CD14-positive monocyte (primary cell): ENCODE measurements at regions not wholly inside any gene's neighbourhood (a gene's known extent, or its start where the extent isn't known, plus 50 kb on each side); places are given as distances from the start of the nearest gene placed in this dataset.

Source experiments
- DNase-seq, 3 donors: peaks; one replicate each; pipeline ENCODE4 v3.0.0-alpha.2; 2011 to 2022
- H2AFZ ChIP-seq: 2 replicates; pipeline ENCODE4 v1.6.0; 2012; ENCODE audit warnings: mild to moderate bottlenecking, low read depth, low read length, inconsistent platforms; ENCODE audit not compliant: insufficient read depth, poor library complexity, severe bottlenecking
- H3K27ac ChIP-seq, 2 donors: 1 replicate in 1 of 2; 2 replicates in 1 of 2; pipeline ENCODE4 v1.5.1; 2012 to 2013; ENCODE audit warnings: low read length in 2 of 2, control low read depth in 1 of 2, inconsistent platforms in 1 of 2, low read depth in 1 of 2, mild to moderate bottlenecking in 1 of 2
- H3K27me3 ChIP-seq, 2 donors: one replicate each; pipeline versions ENCODE4 v1.6.0 to v1.6.1; 2011 to 2013; ENCODE audit warnings: low read length in 2 of 2; ENCODE audit not compliant: control insufficient read depth in 2 of 2, insufficient read depth in 2 of 2
- H3K36me3 ChIP-seq, 2 donors: replicated peaks in 1 of 2; 1 replicate in 1 of 2; 2 replicates in 1 of 2; pipeline versions ENCODE4 v1.5.1 to v1.6.1; 2012 to 2013; ENCODE audit warnings: low read length in 2 of 2, control low read depth in 1 of 2, inconsistent platforms in 1 of 2, mild to moderate bottlenecking in 1 of 2; ENCODE audit not compliant: insufficient read depth in 2 of 2, control insufficient read depth in 1 of 2
- H3K4me1 ChIP-seq, 2 donors: 1 replicate in 1 of 2; 2 replicates in 1 of 2; pipeline versions ENCODE4 v1.5.1 to v1.6.1; 2012 to 2013; ENCODE audit warnings: low read length in 2 of 2, control low read depth in 1 of 2, inconsistent platforms in 1 of 2, mild to moderate bottlenecking in 1 of 2, moderate library complexity in 1 of 2; ENCODE audit not compliant: insufficient read depth in 2 of 2, control insufficient read depth in 1 of 2
- H3K4me2 ChIP-seq: replicated peaks from 2 replicates; pipeline ENCODE3; 2012; ENCODE audit warnings: low read length, moderate library complexity, mild to moderate bottlenecking; ENCODE audit not compliant: poor library complexity, severe bottlenecking; ENCODE audit errors: extremely low read depth
- H3K4me3 ChIP-seq, 3 experiments: fragments of 200-600 bp in 1 of 3; sonication (generic) in 1 of 3; replicated peaks in 1 of 3; 1 replicate in 2 of 3; 2 replicates in 1 of 3; pipeline ENCODE4 v1.5.1; 2011 to 2013; ENCODE audit warnings: low read length in 3 of 3, mild to moderate bottlenecking in 3 of 3, control low read depth in 2 of 3, low read depth in 2 of 3, inconsistent platforms in 1 of 3, moderate library complexity in 1 of 3
- H3K79me2 ChIP-seq: 2 replicates; pipeline ENCODE4 v1.6.0; 2012; ENCODE audit warnings: mild to moderate bottlenecking, control low read depth, inconsistent platforms, low read length, moderate library complexity; ENCODE audit not compliant: insufficient read depth
- H3K9ac ChIP-seq: 2 replicates; pipeline ENCODE4 v1.6.0; 2017; ENCODE audit warnings: low read length, mild to moderate bottlenecking; ENCODE audit not compliant: insufficient read depth, poor library complexity, severe bottlenecking
- H3K9me3 ChIP-seq, 2 donors: replicated peaks in 1 of 2; 1 replicate in 1 of 2; 2 replicates in 1 of 2; pipeline versions ENCODE4 v1.5.1 to v1.6.1; 2012 to 2013; ENCODE audit warnings: low read length in 2 of 2, control low read depth in 1 of 2; ENCODE audit not compliant: control insufficient read depth in 1 of 2, insufficient read depth in 1 of 2
- H4K20me1 ChIP-seq: 2 replicates; pipeline ENCODE4 v1.6.0; 2012; ENCODE audit warnings: mild to moderate bottlenecking, low read length, control low read depth, moderate library complexity; ENCODE audit not compliant: insufficient read depth
- H3K27ac Mint-ChIP-seq, 7 donors: one replicate each; pipeline ENCODE4 v1.8.0; 2020; ENCODE audit warnings: mild to moderate bottlenecking in 7 of 7, mixed read lengths in 7 of 7, moderate library complexity in 6 of 7, inconsistent platforms in 2 of 7
- H3K27me3 Mint-ChIP-seq, 3 donors: one replicate each; pipeline ENCODE4 v1.8.0; 2021 to 2022; ENCODE audit warnings: low read depth in 3 of 3, mild to moderate bottlenecking in 3 of 3, mixed read lengths in 3 of 3, moderate library complexity in 3 of 3, inconsistent platforms in 1 of 3
- H3K36me3 Mint-ChIP-seq, 2 donors: one replicate each; pipeline ENCODE4 v1.8.0; 2020; ENCODE audit warnings: mixed read lengths in 2 of 2, inconsistent platforms in 1 of 2, mild to moderate bottlenecking in 1 of 2
- H3K4me1 Mint-ChIP-seq: one replicate; pipeline ENCODE4 v1.8.0; 2020; ENCODE audit warnings: mild to moderate bottlenecking, mixed read lengths
- H3K4me3 Mint-ChIP-seq, 2 donors: one replicate each; pipeline ENCODE4 v1.8.0; 2020; ENCODE audit warnings: mild to moderate bottlenecking in 2 of 2, mixed read lengths in 2 of 2, moderate library complexity in 1 of 2
- H3K9me3 Mint-ChIP-seq, 7 donors: one replicate each; pipeline ENCODE4 v1.8.0; 2020 to 2022; ENCODE audit warnings: mixed read lengths in 7 of 7, mild to moderate bottlenecking in 6 of 7, moderate library complexity in 6 of 7, inconsistent platforms in 2 of 7
- CTCF ChIP-seq: fragments of 200-600 bp; IDR thresholded peaks from one replicate; pipeline ENCODE4 v1.8.0; 2022; ENCODE audit warnings: antibody characterized with exemption, mild to moderate bottlenecking
- WGBS: methylation state at CpG from one replicate; pipeline ENCODE4 v1.1.5; 2013; ENCODE audit warnings: missing lambda C conversion rate; ENCODE audit not compliant: insufficient coverage; 5-methylcytosine and 5-hydroxymethylcytosine counted together
- intact Hi-C, 2 donors: fragments of 100-400 bp; cut with micrococcal nuclease; formaldehyde crosslinking; loops; one replicate each; pipeline versions ENCODE4 v1.15.0 to v1.15.1; 2023

- no CpG with 5 or more reads among the region's 2 CpGs for WGBS
- H4K20me1 ChIP-seq: no peaks in the 10 kb centered on the region
- H2AFZ ChIP-seq: no peak overlapping the region
- H3K9ac ChIP-seq: no peak overlapping the region
- DNase-seq: no peak
- H3K9me3 ChIP-seq: peaks cover 4 to 6% of the 10 kb centered on the region in 2 donors
- H3K79me2 ChIP-seq: peaks cover 12% of the 10 kb centered on the region
- peaks cover 0 to 6% of the 10 kb centered on the region in 2 donors for H3K36me3 Mint-ChIP-seq
- H3K27me3 ChIP-seq: no peaks in the 10 kb centered on the region
- H3K36me3 ChIP-seq: no peaks in the 10 kb centered on the region
- no peak overlapping the region for H3K27ac Mint-ChIP-seq
- H3K4me1 Mint-ChIP-seq: peaks cover 35% of the 10 kb centered on the region
- H3K4me3 ChIP-seq: no peak overlapping the region
- intact Hi-C loops: no loop called here
- H3K4me1 ChIP-seq: peaks cover 3 to 15% of the 10 kb centered on the region in 2 donors
- no peak for TF ChIP-seq CTCF
- no peak overlapping the region for H3K4me2 ChIP-seq
- peaks cover 7 to 17% (median 11%) of the 10 kb centered on the region in 7 donors for H3K9me3 Mint-ChIP-seq
- no peaks in the 10 kb centered on the region for H3K27me3 Mint-ChIP-seq
- H3K27ac ChIP-seq: no peak overlapping the region
- H3K4me3 Mint-ChIP-seq: no peak overlapping the region
Measured at GRCh38 chr6:25150863-25151262, 128.3 kb upstream of the CARMIL1 start.

- TF ChIP-seq CTCF: no peak
- Mint-ChIP-seq H3K27ac (no peak overlapping the region), H3K9me3 (peaks cover 7 to 26% (median 19%) of the 10 kb centered on the region in 7 donors), H3K27me3 (no peaks in the 10 kb centered on the region), H3K4me1 (peaks cover 38% of the 10 kb centered on the region), H3K36me3 (peaks cover 0 to 8% of the 10 kb centered on the region in 2 donors), H3K4me3 (no peak overlapping the region)
- no peaks in the 10 kb centered on the region for H3K36me3 ChIP-seq
- no peaks in the 10 kb centered on the region for H4K20me1 ChIP-seq
- H2AFZ ChIP-seq: no peak overlapping the region
- peaks cover 10% of the 10 kb centered on the region in 2 donors for H3K9me3 ChIP-seq
- DNase-seq: no peak
- intact Hi-C loops: no loop called here
- H3K4me2 ChIP-seq: no peak overlapping the region
- over 99% methylated on average over 13 of the region's 21 CpGs for WGBS
- H3K9ac ChIP-seq: no peak overlapping the region
- H3K4me3 ChIP-seq: no peak overlapping the region
- H3K79me2 ChIP-seq: peaks cover 2% of the 10 kb centered on the region
- no peaks in the 10 kb centered on the region for H3K27me3 ChIP-seq
- no peak overlapping the region for H3K27ac ChIP-seq
- peaks cover 2 to 11% of the 10 kb centered on the region in 2 donors for H3K4me1 ChIP-seq
Measured at GRCh38 chr6:25153079-25153478, 126.1 kb upstream of the CARMIL1 start.
